Pancreas (tissue), 10 donors: ENCODE measurements at regions not wholly inside any gene's neighbourhood (a gene's known extent, or its start where the extent isn't known, plus 50 kb on each side); places are given as distances from the start of the nearest gene placed in this dataset.

Experiments used
- ATAC-seq, 4 donors: fragments of 200-7000 bp; cut with Tn5 transposase; one replicate each; pipeline versions ENCODE4 v1.8.0 to v1.9.1; 2020; ENCODE audit warnings: mild to moderate bottlenecking in 4 of 4, moderate library complexity in 4 of 4
- DNase-seq, 6 donors: peaks; one replicate each; pipeline ENCODE4 v3.0.0-alpha.2; 2020
- FAIRE-seq: peaks from 2 replicates; lab custom pipeline; 2012; peaks lifted over from hg19 to GRCh38; lab: Jason Lieb, UNC
- H3K27ac ChIP-seq, 4 donors: fragments of 200-600 bp; sonication (generic); 1 replicate in 3 of 4; 2 replicates in 1 of 4; pipeline versions ENCODE4 v1.5.0 to v1.8.0; 2020
- H3K27me3 ChIP-seq, 4 donors: fragments of 200-600 bp; one replicate each; pipeline ENCODE4 v1.8.0; 2021
- H3K36me3 ChIP-seq, 3 donors: fragments of 200-600 bp; sonication (generic) in 1 of 3; one replicate each; pipeline versions ENCODE4 v1.5.0 to v1.8.0; 2020 to 2021
- H3K4me1 ChIP-seq, 3 donors: fragments of 200-600 bp; one replicate each; pipeline ENCODE4 v1.8.0; 2021
- H3K4me3 ChIP-seq, 4 donors: fragments of 200-600 bp; sonication (generic) in 2 of 4; one replicate each; pipeline versions ENCODE4 v1.5.0 to v1.8.0; 2020 to 2021
- H3K9me3 ChIP-seq, 4 donors: fragments of 200-600 bp; one replicate each; pipeline ENCODE4 v1.8.0; 2021
- CTCF ChIP-seq, 4 donors: fragments of 200-600 bp; sonication (generic) in 3 of 4; IDR thresholded peaks; one replicate each; pipeline versions ENCODE4 v1.5.0 to v1.8.0; 2021; ENCODE audit warnings: antibody characterized with exemption in 4 of 4
- WGBS, 2 donors: extraction: QIAGEN DNeasy Blood & Tissue Kit; methylation state at CpG; one replicate each; pipeline ENCODE4 v1.1.7; 2013; 5-methylcytosine and 5-hydroxymethylcytosine counted together
- intact Hi-C, 3 donors: fragments of 100-400 bp; cut with DNase I; formaldehyde crosslinking; loops; one replicate each; pipeline versions ENCODE4 v1.11.1 to v1.14.2; 2022
- donor health status: healthy with polysubstance abuse.
- donor health status: DM: no; HTN: no; CAD: no; lungs with moderate emphysema.
- donor health status: DM: no; HTN: no; CAD: no.
- donor health status: control.
- donor health status: control.
- donor health status: Bipolar disorder and iron deficiency.
- donor health status: DM: yes; HTN: yes; CAD: no.
- donor health status: DM: no; HTN: no; CAD: no.
- donor health status: DM: no; HTN: no; CAD: no.
- donor health status: DM: yes; HTN: yes; CAD: no.

- DNase-seq (no peak), FAIRE-seq (no peak), ATAC-seq (no peak)
- H3K27me3 ChIP-seq, result no peaks in the 10 kb centered on the region
- no peaks in the 10 kb centered on the region for H3K36me3 ChIP-seq
- intact Hi-C loops, result no loop called here
- H3K9me3 ChIP-seq, result no peaks in the 10 kb centered on the region
- H3K27ac ChIP-seq, result no peak overlapping the region
- H3K4me3 ChIP-seq, result no peak overlapping the region
- H3K4me1 ChIP-seq, result no peaks in the 10 kb centered on the region
- 76% methylated on average over 3 of the region's 3 CpGs for WGBS, 2 donors
- no peak for TF ChIP-seq CTCF (IDR thresholded peaks at IDR 0.05)
Measured at GRCh38 chr15:45962733-45963132, 327.9 kb downstream of the SQOR start.

- FAIRE-seq, result no peak
- Histone ChIP-seq H3K27ac (no peak overlapping the region), H3K4me1 (no peaks in the 10 kb centered on the region), H3K9me3 (no peaks in the 10 kb centered on the region), H3K4me3 (no peak overlapping the region), H3K36me3 (no peaks in the 10 kb centered on the region), H3K27me3 (no peaks in the 10 kb centered on the region)
- 88 to 96% methylated on average over 1 of the region's 1 CpG for WGBS, 2 donors
- TF ChIP-seq CTCF (IDR thresholded peaks at IDR 0.05), result no peak
- no peak for ATAC-seq
- no peak for DNase-seq
- intact Hi-C loops, result no loop called here
Measured at GRCh38 chr15:45970542-45970941, 335.7 kb downstream of the SQOR start.

DNA sequence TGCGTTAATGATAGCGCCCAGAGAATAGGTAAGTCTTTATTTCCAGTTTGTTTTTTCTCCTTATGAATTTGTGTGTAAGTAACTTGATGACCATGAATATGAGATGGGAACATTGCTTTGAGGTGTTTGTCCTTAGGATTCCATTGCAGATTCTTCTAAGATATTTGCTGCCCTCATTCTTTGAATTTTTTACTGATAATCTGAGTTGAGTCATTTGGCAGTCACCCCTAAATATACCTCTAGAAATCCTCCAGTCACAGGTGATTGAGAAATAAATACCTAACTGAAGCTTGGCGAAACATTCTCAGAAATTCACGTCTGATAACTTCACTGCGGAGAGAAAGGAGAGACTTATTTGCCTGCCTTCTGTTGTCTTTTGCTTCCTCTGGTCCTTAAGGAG is 345.5 kb downstream of the SQOR start:
- H3K4me1 ChIP-seq, result no peaks in the 10 kb centered on the region
- no peak for TF ChIP-seq CTCF (IDR thresholded peaks at IDR 0.05)
- no peaks in the 10 kb centered on the region for H3K9me3 ChIP-seq
- H3K27me3 ChIP-seq, result no peaks in the 10 kb centered on the region
- FAIRE-seq (no peak), DNase-seq (no peak), ATAC-seq (no peak)
- intact Hi-C loops, result no loop called here
- no peak overlapping the region for H3K4me3 ChIP-seq
- 86 to 90% methylated on average over 5 of the region's 5 CpGs for WGBS, 2 donors
- no peak overlapping the region for H3K27ac ChIP-seq
- no peaks in the 10 kb centered on the region for H3K36me3 ChIP-seq

DNA sequence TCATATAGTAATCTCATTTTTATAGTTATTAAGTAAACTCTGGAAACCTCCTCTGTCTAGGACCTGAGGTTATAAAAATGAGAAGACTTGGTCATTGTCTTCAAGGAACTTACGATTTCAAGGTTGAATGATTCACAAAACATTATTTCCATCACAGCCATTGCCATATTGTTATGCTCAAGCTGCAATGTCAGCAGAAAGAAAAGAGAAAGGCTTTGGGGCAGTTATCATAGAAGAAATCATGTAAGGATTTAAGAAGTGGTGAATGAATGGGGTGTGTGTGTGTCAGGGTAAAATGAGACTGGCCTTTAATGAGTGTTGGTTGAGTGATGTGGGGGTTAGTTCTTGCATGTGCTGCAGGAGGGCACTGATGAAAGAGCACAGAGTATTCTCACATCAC is 346.8 kb downstream of the SQOR start:
- intact Hi-C loops, result no loop called here
- Histone ChIP-seq H3K9me3 (no peaks in the 10 kb centered on the region), H3K36me3 (no peaks in the 10 kb centered on the region), H3K4me1 (no peaks in the 10 kb centered on the region), H3K4me3 (no peak overlapping the region), H3K27ac (no peak overlapping the region), H3K27me3 (no peaks in the 10 kb centered on the region)
- DNase-seq, result no peak
- no peak for FAIRE-seq
- TF ChIP-seq CTCF (IDR thresholded peaks at IDR 0.05), result no peak
- WGBS, 2 donors, result 68 to 77% methylated on average over 1 of the region's 1 CpG
- no peak for ATAC-seq

DNA sequence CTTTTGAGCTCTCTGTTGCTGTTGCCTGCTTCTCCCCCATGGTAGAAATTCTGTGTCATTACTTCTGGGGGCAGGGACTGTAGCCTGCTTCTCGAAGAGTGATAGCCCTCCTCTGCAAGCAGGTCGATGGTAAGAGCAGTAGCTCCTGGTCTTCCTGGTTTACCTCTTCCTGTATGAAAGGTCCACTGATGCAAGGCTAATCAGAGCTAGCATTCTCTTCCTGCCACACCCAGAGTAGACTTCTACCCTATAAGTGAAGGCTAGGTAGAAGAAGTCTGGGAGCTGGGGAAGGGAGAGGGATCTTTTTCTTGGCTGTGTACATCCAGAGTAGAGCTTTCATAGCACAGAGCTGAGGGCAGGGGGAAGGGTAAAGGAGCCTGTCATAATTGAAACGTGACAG is 357.0 kb downstream of the SQOR start:
- no peak overlapping the region for H3K27ac ChIP-seq
- no peak for ATAC-seq
- no peaks in the 10 kb centered on the region for H3K27me3 ChIP-seq
- peaks cover 0 to 4% (median 0%) of the 10 kb centered on the region in 3 donors for H3K4me1 ChIP-seq
- intact Hi-C loops, result no loop called here
- WGBS, 2 donors, result 67 to 69% methylated on average over 3 of the region's 3 CpGs
- no peak for DNase-seq
- no peaks in the 10 kb centered on the region for H3K36me3 ChIP-seq
- no peak for FAIRE-seq
- H3K9me3 ChIP-seq, result no peaks in the 10 kb centered on the region
- no peak for TF ChIP-seq CTCF (IDR thresholded peaks at IDR 0.05)
- H3K4me3 ChIP-seq, result no peak overlapping the region
